LNCaP clone FGC (cell line): ENCODE measurements at regions not wholly inside any gene's neighbourhood (a gene's known extent, or its start where the extent isn't known, plus 50 kb on each side); places are given as distances from the start of the nearest gene placed in this dataset.

Source experiments
- DNase-seq: peaks from one replicate; pipeline ENCODE4 v3.0.0-alpha.2; 2011; ENCODE audit warnings: low read depth
- H3K4me3 ChIP-seq: 2 replicates; pipeline ENCODE4 v1.5.1; 2011; ENCODE audit warnings: mild to moderate bottlenecking, low read depth, low read length, control low read depth
- TF ChIP-seq, protein P1 (sequence below): IDR thresholded peaks from 2 replicates; pipeline ENCODE4 v1.5.1; 2012; ENCODE audit warnings: mild to moderate bottlenecking; ENCODE audit not compliant: control insufficient read depth, insufficient read depth; ENCODE audit errors: extremely low read depth

DNA sequence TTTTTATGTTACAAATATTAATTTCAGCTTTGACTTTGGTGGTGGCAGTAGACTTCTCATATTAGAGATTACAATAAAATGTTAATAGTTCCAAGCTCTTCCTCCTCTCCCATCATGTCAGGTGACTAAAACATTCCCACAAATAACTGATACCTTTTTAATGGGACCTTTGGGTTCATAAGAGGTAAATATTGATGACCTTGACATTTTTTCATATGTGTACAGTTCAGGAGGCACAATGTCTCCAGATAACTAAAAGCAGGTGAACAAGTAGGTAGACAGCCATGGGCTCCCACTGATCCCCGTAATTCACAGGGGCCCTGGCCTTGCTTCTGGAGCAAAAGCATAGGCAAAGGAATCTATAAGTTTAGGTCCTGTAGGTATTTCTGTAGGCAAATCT is 317.7 kb downstream of the SOX4 start:
- TF ChIP-seq, protein P1, sequence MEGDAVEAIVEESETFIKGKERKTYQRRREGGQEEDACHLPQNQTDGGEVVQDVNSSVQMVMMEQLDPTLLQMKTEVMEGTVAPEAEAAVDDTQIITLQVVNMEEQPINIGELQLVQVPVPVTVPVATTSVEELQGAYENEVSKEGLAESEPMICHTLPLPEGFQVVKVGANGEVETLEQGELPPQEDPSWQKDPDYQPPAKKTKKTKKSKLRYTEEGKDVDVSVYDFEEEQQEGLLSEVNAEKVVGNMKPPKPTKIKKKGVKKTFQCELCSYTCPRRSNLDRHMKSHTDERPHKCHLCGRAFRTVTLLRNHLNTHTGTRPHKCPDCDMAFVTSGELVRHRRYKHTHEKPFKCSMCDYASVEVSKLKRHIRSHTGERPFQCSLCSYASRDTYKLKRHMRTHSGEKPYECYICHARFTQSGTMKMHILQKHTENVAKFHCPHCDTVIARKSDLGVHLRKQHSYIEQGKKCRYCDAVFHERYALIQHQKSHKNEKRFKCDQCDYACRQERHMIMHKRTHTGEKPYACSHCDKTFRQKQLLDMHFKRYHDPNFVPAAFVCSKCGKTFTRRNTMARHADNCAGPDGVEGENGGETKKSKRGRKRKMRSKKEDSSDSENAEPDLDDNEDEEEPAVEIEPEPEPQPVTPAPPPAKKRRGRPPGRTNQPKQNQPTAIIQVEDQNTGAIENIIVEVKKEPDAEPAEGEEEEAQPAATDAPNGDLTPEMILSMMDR, result no peak

DNA sequence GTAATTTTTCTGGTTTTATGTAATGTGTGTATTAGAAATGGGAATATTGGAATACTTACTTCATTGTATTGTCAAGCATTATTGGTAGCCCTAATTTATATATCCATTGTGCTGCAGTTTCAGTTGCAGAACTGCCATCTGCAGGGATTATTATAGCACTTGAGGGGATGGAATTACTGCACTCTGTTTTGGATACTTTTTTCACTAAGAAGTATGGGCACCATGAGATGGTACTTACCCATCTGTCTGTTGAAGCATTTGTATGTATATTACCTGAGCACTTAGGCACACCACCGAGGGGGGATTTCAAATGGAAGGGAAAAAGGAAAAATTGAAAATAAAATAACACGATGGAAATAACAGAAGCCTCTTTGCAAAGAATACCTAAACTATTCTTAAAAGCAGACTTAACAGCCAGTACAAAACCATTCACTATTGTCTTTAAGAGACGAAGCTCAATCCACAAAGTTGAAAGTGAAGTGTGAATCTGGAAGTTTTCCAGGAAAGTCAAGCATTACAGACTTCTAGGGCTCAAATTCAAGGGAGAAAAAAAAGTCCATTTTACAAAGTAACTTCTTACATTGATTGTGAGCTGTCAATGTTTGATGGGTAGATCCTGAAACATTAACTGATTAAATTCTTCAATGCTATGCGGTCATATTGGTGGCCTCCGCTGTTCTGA is 318.7 kb downstream of the SOX4 start:
- TF ChIP-seq, protein P1, result no peak
- no peak for DNase-seq
- H3K4me3 ChIP-seq, result no peak overlapping the region

More for the DNA sequence above, 317.7 kb downstream of the SOX4 start:
- no peak for DNase-seq
- no peak overlapping the region for H3K4me3 ChIP-seq

DNA sequence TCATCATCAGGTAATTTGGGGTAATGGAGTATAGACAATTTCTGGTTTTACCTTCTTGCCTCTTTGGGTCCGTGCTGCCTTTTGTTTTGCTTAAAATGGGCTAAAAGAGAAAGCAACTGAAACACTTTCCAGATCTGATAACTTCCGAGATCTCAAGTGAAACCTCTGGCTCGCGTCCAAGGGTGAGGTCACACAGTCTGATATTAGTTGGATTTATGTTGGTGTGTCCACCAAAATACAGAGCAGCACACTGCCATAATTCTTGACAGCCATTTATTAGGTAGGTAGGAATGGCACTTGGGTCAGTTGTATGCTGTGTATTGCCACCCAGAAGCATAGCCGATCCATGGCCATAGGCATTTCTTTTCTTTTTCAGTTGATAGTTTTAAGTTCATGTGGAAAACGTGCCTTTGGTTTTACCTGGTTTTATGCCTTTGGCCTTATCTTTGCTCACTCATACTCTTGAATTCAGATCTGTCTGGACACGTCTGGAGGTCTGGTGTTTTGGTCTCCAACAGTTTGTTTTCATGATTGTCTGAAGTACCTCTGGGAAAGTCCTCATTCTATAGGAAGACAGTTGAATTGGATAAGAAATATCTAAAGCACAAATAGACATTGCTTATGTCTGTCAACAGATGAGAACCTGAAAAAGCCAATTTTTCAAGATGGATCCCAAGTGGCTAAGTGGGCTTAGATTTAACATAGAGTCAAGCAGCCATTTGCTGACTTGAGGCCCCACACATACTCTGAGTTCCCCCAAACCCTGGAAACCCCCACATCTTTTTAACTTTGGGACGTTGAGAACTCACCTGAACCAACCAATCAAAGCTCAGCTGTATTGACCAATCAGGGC is 320.8 kb downstream of the SOX4 start:
- DNase-seq, result peak; percentile 37
- TF ChIP-seq, protein P1, result no peak
- no peak overlapping the region for H3K4me3 ChIP-seq

DNA sequence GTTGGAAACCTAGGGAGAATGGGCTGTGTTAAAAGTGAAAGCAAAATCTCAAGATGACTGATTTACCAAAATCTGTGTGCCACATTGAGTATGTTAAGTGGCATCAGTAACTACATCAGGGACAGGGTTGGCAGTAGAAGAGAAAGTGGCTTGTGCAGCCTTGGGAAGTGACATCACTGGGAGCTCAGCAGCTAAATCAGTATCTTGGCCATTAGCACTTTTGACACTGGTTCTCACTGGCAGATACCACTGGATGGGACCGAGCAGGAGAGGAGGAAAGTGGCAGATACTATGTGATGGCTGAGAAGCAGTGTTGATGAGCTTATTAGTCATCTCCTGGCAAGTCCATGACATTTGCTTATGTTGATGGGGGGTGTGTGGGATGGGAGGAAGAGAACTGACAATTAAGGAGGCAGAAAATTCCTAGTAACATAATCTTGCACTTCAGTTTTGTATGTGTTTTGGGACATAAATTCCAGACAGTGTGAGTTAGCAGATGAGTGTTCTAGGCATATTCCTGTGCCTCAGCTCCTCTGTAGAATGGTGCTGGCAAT is 322.2 kb downstream of the SOX4 start:
- no peak for DNase-seq
- no peak overlapping the region for H3K4me3 ChIP-seq
- TF ChIP-seq, protein P1, result no peak

DNA sequence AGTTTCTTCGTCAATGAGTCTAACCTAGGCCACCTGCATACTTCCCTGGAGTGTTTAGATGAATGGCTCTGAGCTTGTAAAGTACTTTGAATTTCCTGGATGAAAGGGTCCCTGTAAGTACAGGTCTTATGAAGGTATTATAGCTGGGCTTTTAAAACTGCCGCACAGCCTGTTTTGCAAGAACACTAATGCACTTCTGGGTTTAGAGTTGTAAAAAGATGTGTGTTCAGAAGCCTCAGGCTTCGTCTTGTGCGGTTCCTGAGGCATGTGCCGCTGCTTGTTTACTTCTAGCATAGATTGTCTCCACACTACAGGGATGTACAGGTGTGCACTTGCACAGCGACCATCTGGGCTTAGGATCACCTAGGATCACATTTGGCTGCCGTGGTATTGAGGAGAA is 324.5 kb downstream of the SOX4 start:
- no peak overlapping the region for H3K4me3 ChIP-seq
- TF ChIP-seq, protein P1, result no peak
- DNase-seq, result no peak

DNA sequence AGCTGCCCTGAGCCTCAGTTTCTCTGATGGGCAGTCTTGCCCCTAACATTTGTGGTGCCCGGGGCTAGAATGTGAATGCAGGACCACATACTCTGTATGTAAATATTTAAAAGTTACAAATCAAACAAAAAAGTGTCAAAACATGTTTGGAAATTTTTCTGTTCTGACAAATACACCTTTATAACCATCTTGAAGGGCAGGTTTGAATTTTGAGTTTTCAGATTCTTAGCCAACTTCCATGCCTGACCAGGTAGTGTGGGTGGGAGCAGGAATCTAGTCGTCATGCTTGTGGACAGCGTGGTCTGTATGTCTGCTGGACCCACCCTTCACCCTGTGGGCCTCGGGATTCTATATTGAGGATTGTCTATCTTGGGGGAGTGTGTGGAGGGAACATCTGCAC is 325.1 kb downstream of the SOX4 start:
- H3K4me3 ChIP-seq, result no peak overlapping the region
- DNase-seq, result no peak
- TF ChIP-seq, protein P1, result no peak

DNA sequence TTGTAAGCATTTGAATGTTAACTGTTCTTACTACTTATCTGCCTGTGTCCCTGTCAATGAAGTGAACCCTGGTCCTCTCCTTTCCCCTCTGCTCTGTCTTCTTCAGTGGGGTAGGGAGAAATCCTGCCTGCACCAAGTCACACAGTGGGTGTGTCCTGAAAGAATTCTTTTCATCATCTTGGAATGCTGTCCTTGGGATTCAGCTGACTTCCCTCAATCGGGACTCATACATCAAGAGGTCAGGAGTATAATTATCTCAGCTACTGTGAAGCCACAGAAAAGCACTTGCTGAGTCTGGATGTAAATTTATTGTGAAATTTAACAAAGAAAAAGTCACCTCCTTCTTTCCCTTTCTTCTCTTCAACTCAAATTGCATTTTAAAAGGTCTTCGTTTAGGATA is 328.5 kb downstream of the SOX4 start:
- no peak for DNase-seq
- H3K4me3 ChIP-seq, result no peak overlapping the region
- TF ChIP-seq, protein P1, result no peak
